Choroid plexus epithelial cell (primary cell): ENCODE measurements at regions not wholly inside any gene's neighbourhood (a gene's known extent, or its start where the extent isn't known, plus 50 kb on each side); places are given as distances from the start of the nearest gene placed in this dataset.
A peak's percentile ranks its signal among the peaks of the same experiment; 100 is the strongest.

Experiments
- DNase-seq: peaks from one replicate; pipeline ENCODE4 v3.0.0-alpha.2; 2010; ENCODE audit warnings: low read depth
- H3K4me3 ChIP-seq: 2 replicates; pipeline ENCODE4 v1.5.1; 2011; ENCODE audit warnings: low read depth, mild to moderate bottlenecking, control low read depth, low read length, moderate library complexity
- CTCF ChIP-seq: conservative IDR thresholded peaks from 2 replicates; pipeline ENCODE4 v1.5.1; 2011; ENCODE audit warnings: low read depth, mild to moderate bottlenecking, control low read depth, inconsistent platforms, low read length, moderate library complexity

- no peak overlapping the region for H3K4me3 ChIP-seq
- no peak for TF ChIP-seq CTCF
- DNase-seq = no peak
Observed at GRCh38 chr1:207971331-207972219, 60.6 kb upstream of the CD34 start.

- no peak overlapping the region for H3K4me3 ChIP-seq
- TF ChIP-seq CTCF = no peak
- no peak for DNase-seq
Observed at GRCh38 chr1:207970329-207971233, 59.7 kb upstream of the CD34 start.

- no peak for TF ChIP-seq CTCF
- DNase-seq = no peak
- H3K4me3 ChIP-seq = no peak overlapping the region
Observed at GRCh38 chr1:207969528-207969927, 58.6 kb upstream of the CD34 start.

- TF ChIP-seq CTCF = no peak
Observed at GRCh38 chr1:207968521-207969009, 57.6 kb upstream of the CD34 start.

GRCh38 chr1:207967703-207968102 is 56.8 kb upstream of the CD34 start:
- TF ChIP-seq CTCF = no peak
- no peak overlapping the region for H3K4me3 ChIP-seq
- no peak for DNase-seq

More at GRCh38 chr1:207968521-207969009, 57.6 kb upstream of the CD34 start:
- no peak overlapping the region for H3K4me3 ChIP-seq
- peak; percentile 41 for DNase-seq

- TF ChIP-seq CTCF = no peak
- H3K4me3 ChIP-seq = no peak overlapping the region
- DNase-seq = no peak
Observed at GRCh38 chr1:207966521-207966920, 55.6 kb upstream of the CD34 start.
